ENCODE measurements at regions not wholly inside any gene's neighbourhood (a gene's known extent, or its start where the extent isn't known, plus 50 kb on each side); places are given as distances from the start of the nearest gene placed in this dataset.

GRCh38 chr7:155217634-155218033 lies 80.0 kb upstream of the INSIG1 start:
- no peaks in the 10 kb centered on the region for H3K36me3 Mint-ChIP-seq
- TF ChIP-seq EZH2phosphoT487 (IDR thresholded peaks at IDR 0.05) (no peak), EZH2 (IDR thresholded peaks at IDR 0.05) (no peak)
- TF ChIP-seq, protein P1, sequence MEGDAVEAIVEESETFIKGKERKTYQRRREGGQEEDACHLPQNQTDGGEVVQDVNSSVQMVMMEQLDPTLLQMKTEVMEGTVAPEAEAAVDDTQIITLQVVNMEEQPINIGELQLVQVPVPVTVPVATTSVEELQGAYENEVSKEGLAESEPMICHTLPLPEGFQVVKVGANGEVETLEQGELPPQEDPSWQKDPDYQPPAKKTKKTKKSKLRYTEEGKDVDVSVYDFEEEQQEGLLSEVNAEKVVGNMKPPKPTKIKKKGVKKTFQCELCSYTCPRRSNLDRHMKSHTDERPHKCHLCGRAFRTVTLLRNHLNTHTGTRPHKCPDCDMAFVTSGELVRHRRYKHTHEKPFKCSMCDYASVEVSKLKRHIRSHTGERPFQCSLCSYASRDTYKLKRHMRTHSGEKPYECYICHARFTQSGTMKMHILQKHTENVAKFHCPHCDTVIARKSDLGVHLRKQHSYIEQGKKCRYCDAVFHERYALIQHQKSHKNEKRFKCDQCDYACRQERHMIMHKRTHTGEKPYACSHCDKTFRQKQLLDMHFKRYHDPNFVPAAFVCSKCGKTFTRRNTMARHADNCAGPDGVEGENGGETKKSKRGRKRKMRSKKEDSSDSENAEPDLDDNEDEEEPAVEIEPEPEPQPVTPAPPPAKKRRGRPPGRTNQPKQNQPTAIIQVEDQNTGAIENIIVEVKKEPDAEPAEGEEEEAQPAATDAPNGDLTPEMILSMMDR (IDR thresholded peaks at IDR 0.05): no peak
- Histone ChIP-seq H3K27ac (no peak overlapping the region), H3F3A (ENCODE audit: low read depth) (no peaks in the 10 kb centered on the region), H3K4me3 (no peak overlapping the region), H3K9ac (no peak overlapping the region), H3K79me2 (ENCODE audit: low read depth) (no peaks in the 10 kb centered on the region), H3K9me3 (ENCODE audit: low read depth) (no peaks in the 10 kb centered on the region), H3K4me1 (no peaks in the 10 kb centered on the region), H4K20me1 (ENCODE audit: low read depth) (no peaks in the 10 kb centered on the region), H3K27me3 (no peaks in the 10 kb centered on the region), H3K4me2 (no peak overlapping the region), H2AFZ (replicated peaks) (no peak overlapping the region), H3K36me3 (no peaks in the 10 kb centered on the region)
- H3K9me3 Mint-ChIP-seq: no peaks in the 10 kb centered on the region
- no peak for DNase-seq (ENCODE audit: low spot score)
- peaks cover 11% of the 10 kb centered on the region for H3K4me1 Mint-ChIP-seq
- H3K4me3 Mint-ChIP-seq: no peak overlapping the region
- H3K27me3 Mint-ChIP-seq (ENCODE audit: insufficient read depth, low read depth): peaks cover 14% of the 10 kb centered on the region
- no peak overlapping the region for H3K27ac Mint-ChIP-seq

DNA sequence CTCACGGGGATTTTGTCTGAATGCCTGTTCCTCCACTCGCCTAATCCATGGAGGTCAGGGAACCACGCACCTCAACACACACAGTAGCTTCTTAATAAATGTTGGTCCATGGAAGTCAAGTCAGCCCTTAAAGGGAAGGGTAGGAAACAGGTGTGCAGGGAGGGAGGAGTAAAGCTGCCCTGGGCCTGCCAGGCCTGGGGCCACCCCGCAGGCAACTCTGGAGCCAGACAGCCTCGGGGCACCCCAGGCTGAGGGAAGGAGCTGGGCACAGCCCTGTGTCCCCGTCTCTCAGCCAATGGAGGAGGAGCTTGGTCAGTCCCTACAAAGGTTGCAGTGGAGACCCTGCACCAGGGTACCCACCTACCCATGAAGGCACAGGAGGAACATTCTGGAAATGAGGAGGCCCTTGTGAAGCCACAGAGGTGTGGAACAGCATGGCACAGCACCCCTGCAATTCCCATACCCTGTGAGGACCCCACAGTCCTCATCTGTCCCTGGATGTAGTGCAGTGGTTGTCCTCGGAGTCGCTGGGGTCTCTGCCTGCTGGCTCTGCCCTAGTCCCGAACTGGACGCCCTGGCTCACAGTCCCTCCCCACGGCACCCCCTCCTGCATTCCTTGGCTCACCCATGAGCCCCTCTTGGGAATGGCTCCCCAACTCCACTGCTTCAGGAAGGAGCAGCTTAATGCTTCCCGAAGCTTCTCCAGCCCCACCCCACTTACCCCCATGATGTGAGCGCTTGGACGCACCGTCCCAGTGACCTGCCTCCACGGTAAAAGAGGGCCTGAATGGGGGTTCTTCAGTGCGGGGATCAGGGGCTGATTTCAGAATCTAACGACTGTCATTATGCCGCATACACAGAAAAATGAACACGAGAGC lies 79.2 kb upstream of the INSIG1 start:
- H3K4me1 ChIP-seq: no peaks in the 10 kb centered on the region
- no peak overlapping the region for H3K27ac ChIP-seq
- H3K36me3 Mint-ChIP-seq: no peaks in the 10 kb centered on the region
- H3K79me2 ChIP-seq (ENCODE audit: low read depth): no peaks in the 10 kb centered on the region
- no peaks in the 10 kb centered on the region for H4K20me1 ChIP-seq (ENCODE audit: low read depth)
- H3K27me3 Mint-ChIP-seq (ENCODE audit: insufficient read depth, low read depth): peaks cover 12% of the 10 kb centered on the region
- no peaks in the 10 kb centered on the region for H3F3A ChIP-seq (ENCODE audit: low read depth)
- no peak overlapping the region for H3K4me3 Mint-ChIP-seq
- H3K4me2 ChIP-seq: no peak overlapping the region
- DNase-seq (ENCODE audit: low spot score): no peak
- no peak overlapping the region for H3K27ac Mint-ChIP-seq
- H3K9me3 ChIP-seq (ENCODE audit: low read depth): no peaks in the 10 kb centered on the region
- peaks cover 20% of the 10 kb centered on the region for H3K4me1 Mint-ChIP-seq
- no peaks in the 10 kb centered on the region for H3K36me3 ChIP-seq
- no peak overlapping the region for H2AFZ ChIP-seq (replicated peaks)
- H3K9ac ChIP-seq: no peak overlapping the region
- no peak overlapping the region for H3K4me3 ChIP-seq
- TF ChIP-seq EZH2 (IDR thresholded peaks at IDR 0.05) (no peak), EZH2phosphoT487 (IDR thresholded peaks at IDR 0.05) (no peak)
- TF ChIP-seq, protein P1 (IDR thresholded peaks at IDR 0.05): no peak
- H3K27me3 ChIP-seq: no peaks in the 10 kb centered on the region
- no peaks in the 10 kb centered on the region for H3K9me3 Mint-ChIP-seq

- no peak for DNase-seq (ENCODE audit: low spot score)
- H4K20me1 ChIP-seq (ENCODE audit: low read depth): no peaks in the 10 kb centered on the region
- TF ChIP-seq, protein P1 (IDR thresholded peaks at IDR 0.05): no peak
- TF ChIP-seq EZH2 (IDR thresholded peaks at IDR 0.05): no peak
- TF ChIP-seq EZH2phosphoT487 (IDR thresholded peaks at IDR 0.05): no peak
- no peak overlapping the region for H3K9ac ChIP-seq
- H3K27me3 ChIP-seq: no peaks in the 10 kb centered on the region
- Mint-ChIP-seq H3K4me1 (peaks cover 23% of the 10 kb centered on the region), H3K27ac (no peak overlapping the region), H3K27me3 (ENCODE audit: insufficient read depth, low read depth) (peaks cover 10% of the 10 kb centered on the region), H3K36me3 (no peaks in the 10 kb centered on the region), H3K4me3 (no peak overlapping the region), H3K9me3 (no peaks in the 10 kb centered on the region)
- no peaks in the 10 kb centered on the region for H3K9me3 ChIP-seq (ENCODE audit: low read depth)
- H3K27ac ChIP-seq: no peak overlapping the region
- H3K36me3 ChIP-seq: no peaks in the 10 kb centered on the region
- H3K79me2 ChIP-seq (ENCODE audit: low read depth): no peaks in the 10 kb centered on the region
- H3K4me1 ChIP-seq: peaks cover 3% of the 10 kb centered on the region
- H3K4me3 ChIP-seq: no peak overlapping the region
- H3F3A ChIP-seq (ENCODE audit: low read depth): no peaks in the 10 kb centered on the region
- no peak overlapping the region for H3K4me2 ChIP-seq
- H2AFZ ChIP-seq (replicated peaks): no peak overlapping the region
Measured at GRCh38 chr7:155219154-155219531, 78.5 kb upstream of the INSIG1 start.

Data from neural progenitor cell (in vitro differentiated cells).